ENCODE measurements at regions not wholly inside any gene's neighbourhood (a gene's known extent, or its start where the extent isn't known, plus 50 kb on each side); places are given as distances from the start of the nearest gene placed in this dataset.
"Not testable (repeated sequence)": the region's sequence is repeated elsewhere in the genome, so short reads cannot be mapped to it uniquely, and the experiment has no call there.

GRCh38 chr9:40971773-40972172, 156.7 kb downstream of the FOXD4L6 start:
- TF ChIP-seq CTCF, POLR2AphosphoS5 (IDR thresholded peaks at IDR 0.05): not testable (repeated sequence)

All from esophagus muscularis mucosa (tissue), 3 donors.